ENCODE measurements at regions not wholly inside any gene's neighbourhood (a gene's known extent, or its start where the extent isn't known, plus 50 kb on each side); places are given as distances from the start of the nearest gene placed in this dataset.

GRCh38 chr4:137668885-137669545, 136.7 kb upstream of the PCDH18 start:
- no peak overlapping the region for H3K4me3 ChIP-seq (replicated peaks in 1 of 3; ENCODE audit: insufficient read depth in 1 of 3, low read depth in 1 of 3, low read length in 3 of 3)
- peaks cover 6% of the 10 kb centered on the region for H3K4me1 ChIP-seq (ENCODE audit: control insufficient read depth, extremely low read depth, insufficient read depth, low read length)
- intact Hi-C loops (cut with micrococcal nuclease) = no loop called here
- no peak overlapping the region for H2AFZ ChIP-seq (ENCODE audit: low read depth, low read length)
- no peaks in the 10 kb centered on the region for H3K79me2 ChIP-seq (ENCODE audit: control insufficient read depth, insufficient read depth, low read length)
- DNase-seq (ENCODE audit: low read depth, low spot score) (no peak), FAIRE-seq (no peak)
- H3K9me1 ChIP-seq (replicated peaks; ENCODE audit: control insufficient read depth, extremely low read depth, insufficient read depth, low read length) = no peaks in the 10 kb centered on the region
- no peak overlapping the region for H3K27ac ChIP-seq (ENCODE audit: insufficient read depth, low read depth, low read length)
- no peaks in the 10 kb centered on the region for H3K36me3 ChIP-seq (ENCODE audit: control insufficient read depth in 2 of 2, extremely low read depth in 1 of 2, insufficient read depth in 2 of 2, low read length in 2 of 2)
- no peak for TF ChIP-seq FOS (IDR thresholded peaks at IDR 0.05; ENCODE audit: borderline replicate concordance, insufficient read depth, low read length)
- TF ChIP-seq GATA2 (IDR thresholded peaks at IDR 0.05; ENCODE audit: insufficient read depth, insufficient read length, low read depth, low read length) = no peak
- TF ChIP-seq, protein P1, sequence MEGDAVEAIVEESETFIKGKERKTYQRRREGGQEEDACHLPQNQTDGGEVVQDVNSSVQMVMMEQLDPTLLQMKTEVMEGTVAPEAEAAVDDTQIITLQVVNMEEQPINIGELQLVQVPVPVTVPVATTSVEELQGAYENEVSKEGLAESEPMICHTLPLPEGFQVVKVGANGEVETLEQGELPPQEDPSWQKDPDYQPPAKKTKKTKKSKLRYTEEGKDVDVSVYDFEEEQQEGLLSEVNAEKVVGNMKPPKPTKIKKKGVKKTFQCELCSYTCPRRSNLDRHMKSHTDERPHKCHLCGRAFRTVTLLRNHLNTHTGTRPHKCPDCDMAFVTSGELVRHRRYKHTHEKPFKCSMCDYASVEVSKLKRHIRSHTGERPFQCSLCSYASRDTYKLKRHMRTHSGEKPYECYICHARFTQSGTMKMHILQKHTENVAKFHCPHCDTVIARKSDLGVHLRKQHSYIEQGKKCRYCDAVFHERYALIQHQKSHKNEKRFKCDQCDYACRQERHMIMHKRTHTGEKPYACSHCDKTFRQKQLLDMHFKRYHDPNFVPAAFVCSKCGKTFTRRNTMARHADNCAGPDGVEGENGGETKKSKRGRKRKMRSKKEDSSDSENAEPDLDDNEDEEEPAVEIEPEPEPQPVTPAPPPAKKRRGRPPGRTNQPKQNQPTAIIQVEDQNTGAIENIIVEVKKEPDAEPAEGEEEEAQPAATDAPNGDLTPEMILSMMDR (IDR thresholded peaks at IDR 0.05; ENCODE audit: extremely low read depth in 1 of 2, insufficient read depth in 1 of 2, low read depth in 1 of 2, low read length in 2 of 2) = no peak
- no peak for TF ChIP-seq MAX (IDR thresholded peaks at IDR 0.05; ENCODE audit: insufficient read depth, insufficient read length)
- no peak for TF ChIP-seq EZH2 (IDR thresholded peaks at IDR 0.05; ENCODE audit: borderline replicate concordance, low read depth, low read length, severe bottlenecking)
- TF ChIP-seq POLR2A (IDR thresholded peaks at IDR 0.05; ENCODE audit: low read depth, low read length) = no peak
- TF ChIP-seq MYC (IDR thresholded peaks at IDR 0.05; ENCODE audit: low read depth, low read length) = no peak
- no peak for TF ChIP-seq POLR2AphosphoS5 (IDR thresholded peaks at IDR 0.05; ENCODE audit: insufficient read depth, low read depth, low read length)
- TF ChIP-seq JUN (IDR thresholded peaks at IDR 0.05; ENCODE audit: borderline replicate concordance, insufficient read depth, insufficient read length, low read depth) = no peak
- BruUV-seq (replicated peaks) = no TSS peak
- dilution Hi-C loops (cut with MboI; ENCODE audit: extremely low pct_ligation_motif_present, low sequenced_read_pairs) = no loop called here
- H3K9me3 ChIP-seq (replicated peaks; ENCODE audit: control insufficient read depth, insufficient read depth, low read length) = no peaks in the 10 kb centered on the region
- POLR2A ChIA-PET = no interaction called here
- H3K4me2 ChIP-seq (ENCODE audit: insufficient read depth, low read length) = no peak overlapping the region
- H4K20me1 ChIP-seq (replicated peaks; ENCODE audit: control insufficient read depth, extremely low read depth, insufficient read depth, low read length) = no peaks in the 10 kb centered on the region
- no peak overlapping the region for H3K9ac ChIP-seq (replicated peaks; ENCODE audit: extremely low read depth, insufficient read depth, low read length)
- CTCF ChIA-PET = interaction anchor here (1.7 kb wide), 1 partner anchor 10 kb away, joined by 4 read pairs; no protein-coding TSS in a partner anchor
- no peaks in the 10 kb centered on the region for H3K27me3 ChIP-seq (ENCODE audit: control insufficient read depth in 2 of 2, insufficient read depth in 2 of 2, low read length in 2 of 2)

Data from endothelial cell of umbilical vein (primary cell).